Adipose tissue (tissue), 3 donors: ENCODE measurements at regions not wholly inside any gene's neighbourhood (a gene's known extent, or its start where the extent isn't known, plus 50 kb on each side); places are given as distances from the start of the nearest gene placed in this dataset.

Source experiments
- H3K27ac ChIP-seq: one replicate; pipeline ENCODE4 v1.5.1; 2013; ENCODE audit warnings: low read depth, low read length
- WGBS, 3 donors: extraction: QIAGEN DNeasy Blood & Tissue Kit; methylation state at CpG; one replicate each; pipeline ENCODE4 v1.1.7; 2013; 5-methylcytosine and 5-hydroxymethylcytosine counted together
- donor health status: healthy with polysubstance abuse.
- donor health status: Bipolar disorder and iron deficiency.
- donor health status: healthy.

DNA sequence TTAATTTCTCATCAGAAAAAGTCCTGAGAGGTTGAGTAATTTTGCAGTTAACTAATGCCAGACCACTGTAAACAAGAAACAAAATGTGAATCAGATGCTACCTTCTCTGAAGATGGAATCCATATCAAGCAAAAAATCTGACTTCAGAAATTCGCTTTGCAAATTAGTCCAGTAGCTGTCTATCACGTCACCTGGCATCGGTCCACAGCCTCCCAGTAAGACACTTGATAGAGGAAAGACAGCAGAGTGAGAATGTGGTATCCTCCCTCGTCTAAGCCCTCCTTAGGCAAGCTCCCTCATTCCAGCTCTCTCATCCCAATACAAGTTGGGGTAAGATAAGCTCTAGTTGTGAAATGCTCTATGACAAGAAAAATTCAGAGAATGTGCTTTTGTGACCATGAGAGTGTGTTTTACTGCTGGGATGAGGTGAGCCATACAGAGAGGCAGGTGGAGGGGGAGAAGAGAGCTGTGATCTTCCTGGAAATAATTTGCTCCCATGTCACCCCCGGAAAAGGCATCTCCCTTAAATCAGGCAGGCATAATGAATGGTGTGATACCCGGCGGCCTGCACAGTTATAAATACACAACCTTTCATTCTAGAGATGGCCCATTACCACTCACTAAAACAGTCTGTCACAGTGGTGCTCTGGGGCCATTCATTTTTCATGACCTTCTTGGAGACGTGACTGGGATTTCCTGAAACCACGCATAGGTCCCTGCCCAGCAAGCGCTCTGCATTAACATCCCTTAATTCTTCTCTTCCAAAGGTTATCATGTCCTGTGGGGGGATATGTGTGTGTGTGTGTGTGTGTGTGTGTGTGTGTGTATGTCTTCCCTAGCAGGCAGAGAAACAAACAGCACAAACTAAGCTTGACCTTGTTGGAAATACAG lies 602.0 kb upstream of the KCNMB2 start:
- no peak overlapping the region for H3K27ac ChIP-seq
- 66 to 70% (median 68%) methylated on average over 10 of the region's 10 CpGs for WGBS, 3 donors

DNA sequence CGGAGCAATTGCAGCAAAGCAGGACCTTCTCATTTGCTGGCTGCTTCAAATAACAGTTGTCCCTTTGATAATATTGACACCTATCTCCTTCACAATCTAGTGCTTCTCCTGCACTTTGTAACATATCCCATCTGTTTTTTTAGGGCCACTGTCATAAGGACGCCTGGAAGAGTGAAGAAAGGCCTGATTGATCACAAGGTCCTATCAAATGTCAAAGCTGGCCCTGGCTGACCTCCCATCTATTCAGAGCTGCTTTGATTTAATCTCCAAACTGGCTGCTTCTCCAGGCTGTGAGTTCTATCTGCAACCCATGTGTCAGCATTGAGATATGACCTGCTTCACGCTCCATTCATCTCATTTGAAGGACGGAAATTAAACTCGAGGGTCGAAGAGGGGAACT lies 601.2 kb upstream of the KCNMB2 start:
- WGBS, 3 donors: 55 to 79% (median 74%) methylated on average over 6 of the region's 6 CpGs
- H3K27ac ChIP-seq: no peak overlapping the region

DNA sequence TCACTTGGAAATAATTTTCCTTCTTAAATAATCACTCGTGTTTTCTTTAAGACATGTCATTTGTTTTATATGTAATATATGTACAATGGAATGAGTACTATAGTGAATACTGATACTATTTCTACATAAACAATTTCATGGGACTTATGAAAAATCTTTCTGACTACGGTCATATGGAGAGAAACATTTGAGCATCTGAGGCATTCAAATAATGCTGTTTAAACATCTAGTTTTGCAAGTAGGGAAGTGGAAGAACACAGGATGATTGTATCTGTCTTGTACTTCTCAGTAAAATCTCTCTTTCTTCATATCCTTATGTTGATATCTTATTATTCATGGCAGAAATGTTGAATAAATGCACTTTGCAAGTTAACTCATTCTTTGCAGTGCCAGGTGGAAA lies 599.5 kb upstream of the KCNMB2 start:
- 89 to 94% (median 90%) methylated on average over 2 of the region's 2 CpGs for WGBS, 3 donors
- no peak overlapping the region for H3K27ac ChIP-seq

DNA sequence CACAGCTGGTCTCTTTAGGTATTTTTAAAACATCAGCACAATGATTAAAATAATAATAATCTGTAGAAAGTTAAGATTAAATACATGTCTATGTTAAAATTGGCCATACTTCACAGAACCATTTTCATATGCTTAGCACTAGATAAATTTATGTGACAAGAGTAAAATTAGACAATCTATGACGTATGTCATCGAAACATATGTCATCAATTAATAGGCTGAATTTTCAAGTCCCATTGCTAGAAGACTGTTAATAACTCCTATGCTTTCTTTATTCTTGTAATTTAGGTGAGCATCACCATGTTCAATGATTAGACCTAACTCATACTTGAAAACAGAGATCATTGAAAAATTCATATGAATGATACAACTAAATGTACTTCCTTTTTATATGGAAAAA lies 593.3 kb upstream of the KCNMB2 start:
- 94 to 97% (median 96%) methylated on average over 2 of the region's 2 CpGs for WGBS, 3 donors
- no peak overlapping the region for H3K27ac ChIP-seq

DNA sequence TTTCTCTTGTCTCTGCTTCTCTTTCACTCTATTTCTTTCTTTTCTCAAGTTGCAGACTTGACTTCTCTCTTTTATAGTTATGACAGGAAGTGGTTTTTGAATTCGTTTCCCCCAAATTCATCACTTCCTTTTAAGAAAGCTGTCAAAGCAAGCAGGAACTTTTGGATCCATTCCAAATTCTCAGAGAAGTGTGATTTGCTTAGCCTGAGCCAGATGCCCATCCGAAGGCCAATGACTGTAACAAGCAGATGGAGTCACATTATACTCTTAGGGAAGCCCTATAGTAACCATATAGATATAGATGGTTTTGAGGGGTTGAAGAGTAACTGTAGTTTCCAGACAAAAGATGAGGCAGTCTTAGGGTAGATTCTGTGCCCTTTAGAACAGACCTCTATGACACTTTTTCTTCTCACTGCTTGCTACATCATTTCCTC lies 592.0 kb upstream of the KCNMB2 start:
- WGBS, 3 donors: 42 to 63% (median 59%) methylated on average over 2 of the region's 2 CpGs

DNA sequence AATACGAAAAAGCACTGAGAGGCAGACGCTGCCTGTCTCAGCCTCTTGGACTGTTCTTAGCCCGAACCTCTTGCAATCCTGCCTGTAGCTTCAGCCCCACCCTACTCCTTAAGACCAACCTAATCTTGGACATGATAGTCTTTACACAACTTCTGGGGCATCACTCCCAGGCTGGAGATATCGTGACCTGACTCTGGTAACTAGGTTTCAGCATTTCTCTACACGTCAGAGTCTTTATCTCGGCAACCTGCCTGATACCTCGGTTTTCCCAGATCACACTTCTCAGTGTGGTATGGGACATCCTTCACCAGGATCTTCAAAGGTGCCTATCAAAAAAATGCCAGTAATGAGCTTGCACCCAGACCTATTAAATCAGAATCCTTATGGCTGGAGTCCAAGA lies 590.2 kb upstream of the KCNMB2 start:
- 86 to 94% (median 86%) methylated on average over 7 of the region's 7 CpGs for WGBS, 3 donors
- H3K27ac ChIP-seq: no peak overlapping the region

More for the DNA sequence above, 592.0 kb upstream of the KCNMB2 start:
- no peak overlapping the region for H3K27ac ChIP-seq

DNA sequence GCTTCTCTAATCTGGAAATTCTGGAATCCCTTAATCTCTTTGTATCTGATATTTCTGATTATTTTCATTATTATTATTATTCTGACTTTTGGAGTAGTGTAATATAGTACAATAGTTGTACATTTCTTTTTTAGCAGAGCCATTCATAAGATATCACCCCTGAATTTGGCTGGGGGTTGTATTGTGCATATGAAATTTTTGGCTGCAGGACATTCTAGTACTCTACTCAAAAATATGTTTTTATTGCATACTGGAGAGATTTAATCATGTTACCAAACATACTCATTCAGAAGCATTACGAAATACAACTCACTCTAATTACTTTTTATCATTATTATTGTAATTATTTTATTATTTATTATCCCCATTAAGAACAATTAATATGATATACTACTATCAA lies 589.7 kb upstream of the KCNMB2 start:
- no peak overlapping the region for H3K27ac ChIP-seq
- WGBS, 3 donors: 64 to 76% (median 74%) methylated on average over 1 of the region's 1 CpG

DNA sequence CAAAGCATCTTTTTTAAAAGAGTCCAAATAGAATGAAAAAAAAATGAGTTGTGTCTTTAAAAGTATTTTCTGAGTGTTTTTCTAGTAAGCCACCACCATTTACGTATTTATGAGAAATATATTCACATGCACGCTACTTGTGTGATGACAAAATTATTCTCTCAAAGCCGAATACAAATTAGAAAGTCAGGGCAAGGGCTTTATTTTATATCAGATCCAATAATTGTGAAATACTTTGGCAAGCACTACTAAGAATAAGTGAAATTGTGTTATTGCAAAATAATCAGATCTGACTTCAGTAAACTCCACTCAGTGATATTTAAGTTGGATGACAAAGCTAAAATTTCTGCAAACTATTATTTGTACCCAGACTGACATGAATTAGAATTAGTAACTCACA lies 589.3 kb upstream of the KCNMB2 start:
- WGBS, 3 donors: 52 to 74% (median 60%) methylated on average over 3 of the region's 3 CpGs
- H3K27ac ChIP-seq: no peak overlapping the region

DNA sequence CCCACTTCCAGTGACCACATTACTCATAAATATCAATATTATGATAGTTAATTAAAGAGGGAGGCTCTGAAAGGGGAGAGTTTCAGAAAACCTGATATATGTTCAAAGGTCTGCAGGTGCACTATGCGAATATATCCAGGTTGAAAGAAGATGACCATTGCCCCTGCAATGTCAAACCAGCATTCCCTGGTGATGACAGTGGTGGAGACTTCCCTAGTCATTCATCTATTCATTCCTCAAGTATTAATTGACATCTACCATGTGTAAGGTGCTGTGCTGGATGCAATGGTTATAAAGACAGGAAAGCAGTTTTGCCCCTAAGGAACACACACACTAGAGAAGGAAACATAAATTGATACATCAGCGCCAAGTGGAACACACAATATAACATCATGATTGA lies 588.3 kb upstream of the KCNMB2 start:
- H3K27ac ChIP-seq: no peak overlapping the region
- 97 to 99% (median 98%) methylated on average over 2 of the region's 2 CpGs for WGBS, 3 donors

DNA sequence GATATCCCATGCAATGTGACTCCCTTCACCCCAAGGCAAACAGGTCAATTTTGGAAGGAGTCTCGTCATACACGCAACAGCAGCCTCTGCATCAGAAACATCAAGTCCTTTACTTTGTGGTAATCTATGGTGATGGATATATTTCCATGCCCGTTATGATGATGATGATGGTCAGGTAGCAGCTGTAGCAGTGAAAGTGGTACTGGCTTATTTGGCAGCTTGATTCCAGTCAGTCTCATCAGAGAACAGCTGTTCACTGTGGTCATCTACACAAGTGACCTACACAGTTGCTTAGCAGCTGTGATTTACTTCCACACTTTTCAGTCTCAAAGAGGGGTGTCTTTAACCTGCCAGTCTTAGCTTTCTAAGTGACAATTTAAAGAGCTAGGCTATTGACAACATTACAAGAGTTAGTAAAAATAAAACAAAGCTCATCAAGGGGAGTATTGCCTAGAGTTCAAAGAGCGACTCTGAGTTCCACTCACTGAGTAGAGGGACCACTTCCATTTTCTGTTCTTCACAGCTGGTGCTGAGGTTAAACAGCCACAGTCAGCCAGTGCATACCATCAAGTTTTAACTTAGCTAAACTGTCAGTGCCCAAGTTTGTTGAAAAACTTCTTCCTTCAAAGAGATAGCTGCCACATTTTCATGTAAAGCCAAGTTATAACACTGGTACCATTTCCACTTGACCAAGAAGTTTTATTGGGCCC lies 587.4 kb upstream of the KCNMB2 start:
- 94 to 99% (median 99%) methylated on average over 4 of the region's 4 CpGs for WGBS, 3 donors
- no peak overlapping the region for H3K27ac ChIP-seq

DNA sequence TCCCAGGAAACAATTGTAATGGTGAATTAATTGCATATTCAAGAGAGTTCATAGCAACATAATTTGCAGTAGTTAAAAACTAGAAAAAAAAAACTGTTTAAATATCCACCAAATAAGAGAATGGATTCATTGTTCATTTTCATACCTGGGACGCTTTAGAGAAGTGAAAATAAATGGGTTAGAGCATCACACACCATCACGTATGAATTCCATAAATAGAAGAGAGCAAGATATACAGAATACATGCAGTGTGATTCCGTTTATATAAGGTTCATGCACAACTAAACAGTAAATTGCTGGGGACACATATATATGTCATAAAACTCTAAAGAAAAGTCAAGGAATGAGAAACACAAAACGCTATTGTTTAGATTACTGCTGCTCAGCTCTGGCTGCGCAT lies 577.0 kb upstream of the KCNMB2 start:
- WGBS, 3 donors: 82 to 91% (median 90%) methylated on average over 5 of the region's 5 CpGs
- no peak overlapping the region for H3K27ac ChIP-seq

DNA sequence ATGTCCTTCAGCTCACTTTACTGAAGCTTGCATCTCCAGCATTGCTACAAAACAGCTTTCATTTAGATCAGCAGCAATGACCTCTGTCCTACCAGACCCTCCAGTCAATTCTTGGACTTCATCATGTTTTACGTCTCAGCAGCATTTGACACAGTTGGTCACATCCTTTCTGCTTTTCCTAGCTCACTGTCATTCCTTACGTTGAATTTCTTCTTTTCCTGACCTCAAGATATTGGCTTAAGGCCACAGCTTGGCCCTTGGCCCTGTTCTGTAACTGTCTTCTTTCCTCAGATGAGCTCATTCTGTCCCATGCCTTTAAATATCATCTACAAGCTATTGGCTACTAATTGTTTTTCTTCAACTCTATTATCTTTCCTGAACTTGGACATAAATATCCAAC lies 576.2 kb upstream of the KCNMB2 start:
- WGBS, 3 donors: 31 to 73% (median 45%) methylated on average over 2 of the region's 2 CpGs
- no peak overlapping the region for H3K27ac ChIP-seq

DNA sequence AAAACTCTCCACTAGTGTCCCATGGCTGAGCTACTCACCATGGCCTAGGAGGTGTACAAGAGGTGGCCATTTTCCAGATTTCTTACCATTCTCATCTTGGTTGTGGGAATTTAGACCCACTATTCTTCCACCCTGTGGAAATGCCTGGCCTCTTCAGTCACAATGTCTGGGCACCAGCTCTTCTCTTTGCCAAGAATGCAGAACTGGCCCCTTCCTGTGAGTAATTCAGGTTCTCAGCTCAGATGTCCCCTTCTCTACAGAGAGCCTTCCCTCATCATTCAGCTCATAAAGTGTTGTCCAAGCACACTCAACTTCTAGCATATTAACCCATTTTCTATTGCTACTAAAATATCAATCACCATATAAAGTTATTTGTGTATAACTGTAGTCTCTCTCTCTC lies 575.5 kb upstream of the KCNMB2 start:
- no peak overlapping the region for H3K27ac ChIP-seq

DNA sequence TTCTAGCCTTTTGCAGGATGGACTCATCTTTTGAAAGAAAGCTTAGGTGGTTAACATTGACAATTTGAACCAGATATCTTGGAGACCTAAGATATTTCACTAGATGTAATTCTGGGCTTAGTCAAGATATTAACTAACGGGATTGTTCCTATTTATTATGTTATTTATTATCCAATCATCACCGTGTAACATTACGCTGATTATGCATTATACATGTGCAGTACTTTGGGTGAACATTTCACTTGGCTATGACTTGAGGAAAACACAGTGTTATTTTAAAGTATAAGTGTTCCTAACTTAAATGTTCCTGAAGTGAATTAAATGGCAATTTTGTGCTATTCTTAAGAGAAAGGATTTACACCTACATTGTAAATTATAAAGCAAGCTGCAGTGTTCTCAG lies 574.5 kb upstream of the KCNMB2 start:
- WGBS, 3 donors: 85 to 95% (median 94%) methylated on average over 3 of the region's 3 CpGs
- H3K27ac ChIP-seq: no peak overlapping the region

DNA sequence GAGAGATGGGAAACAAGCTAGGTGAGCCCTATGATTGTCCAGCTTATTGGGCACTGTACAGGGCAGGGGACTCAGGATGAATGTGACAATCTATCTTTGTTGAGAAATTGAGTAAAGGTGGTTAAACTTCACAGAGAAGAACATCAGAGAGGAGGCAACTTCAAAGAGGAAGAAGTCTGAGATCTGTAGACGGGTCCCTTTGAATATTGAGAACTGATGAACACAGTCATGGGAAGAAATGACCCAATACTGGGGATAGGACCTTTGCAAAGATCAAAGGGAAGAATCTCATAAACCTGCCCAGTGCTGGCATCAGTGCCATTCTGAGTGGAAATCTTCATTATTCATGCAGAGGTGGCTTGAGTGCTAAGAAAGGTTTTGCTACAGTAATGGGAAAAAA lies 569.7 kb upstream of the KCNMB2 start:
- no peak overlapping the region for H3K27ac ChIP-seq
- whole genome bisulfite sequencing, 3 donors: 67 to 97% (median 97%) methylated on average over 1 of the region's 1 CpG

DNA sequence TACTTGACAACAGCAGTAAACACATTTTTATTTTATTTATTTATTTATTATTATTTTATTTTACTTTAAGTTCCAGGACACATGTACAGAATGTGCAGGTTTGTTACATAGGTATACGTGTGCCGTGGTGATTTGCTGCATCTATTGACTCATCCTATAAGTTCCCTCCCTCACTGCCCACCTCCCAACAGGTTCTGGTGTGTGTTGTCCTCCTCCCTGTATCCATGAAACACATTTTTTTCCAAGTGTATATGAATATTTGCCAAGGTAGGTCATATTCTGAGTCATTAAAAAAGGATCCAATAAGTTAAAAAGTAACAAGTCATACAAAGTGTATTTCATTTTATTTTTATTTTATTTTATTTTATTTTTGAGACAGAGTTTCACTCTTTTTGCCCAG lies 567.3 kb upstream of the KCNMB2 start:
- WGBS, 3 donors: 97 to 100% (median 99%) methylated on average over 2 of the region's 2 CpGs
- H3K27ac ChIP-seq: no peak overlapping the region

DNA sequence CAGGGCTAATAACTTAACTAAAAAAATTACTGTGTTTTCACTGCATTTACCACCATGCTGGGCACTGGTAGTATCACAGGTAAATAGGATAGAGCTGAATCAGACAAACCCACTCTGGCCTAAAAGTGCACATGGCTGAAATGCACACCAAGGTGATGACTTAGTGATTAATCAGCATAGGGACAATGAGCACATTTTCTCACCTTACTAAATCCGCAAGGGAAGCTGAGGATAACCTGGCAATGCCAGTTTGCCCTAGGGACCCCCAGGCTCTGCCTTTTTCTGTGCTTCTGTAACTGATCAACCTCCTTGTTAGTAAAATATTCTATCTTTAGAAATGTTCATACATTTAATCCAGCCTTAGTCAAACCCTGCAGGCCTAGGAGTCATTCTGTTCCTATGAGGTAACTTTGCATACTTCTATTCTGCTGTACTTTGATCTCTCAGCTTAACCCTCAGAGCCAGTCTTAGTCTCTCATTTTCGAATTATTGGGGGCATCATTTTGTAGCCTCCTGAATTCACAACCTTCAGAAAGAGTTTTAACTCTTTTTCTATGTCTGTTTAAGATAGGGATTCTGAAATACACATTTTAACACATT lies 562.9 kb upstream of the KCNMB2 start:
- WGBS, 3 donors: 76 to 97% (median 87%) methylated on average over 2 of the region's 2 CpGs

DNA sequence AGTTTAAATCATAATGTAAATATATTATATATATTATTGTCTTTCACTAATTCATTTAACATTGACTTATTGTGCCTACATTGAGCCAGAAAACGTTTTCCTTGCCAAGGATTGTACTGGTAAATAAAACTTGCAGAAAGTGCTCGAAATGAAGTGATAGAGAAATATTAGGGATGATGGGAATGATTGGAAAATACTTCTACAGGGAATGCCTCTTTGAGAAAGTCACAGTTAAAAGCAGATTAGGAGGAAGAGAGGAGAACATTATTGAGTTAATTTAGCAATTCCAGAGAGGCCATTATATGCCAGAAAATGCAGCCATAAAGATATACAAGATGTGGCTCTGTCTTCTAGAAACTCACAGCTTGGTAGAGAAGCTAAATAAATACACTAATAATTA lies 560.0 kb upstream of the KCNMB2 start:
- WGBS, 3 donors: 62 to 79% (median 63%) methylated on average over 2 of the region's 2 CpGs
- H3K27ac ChIP-seq: no peak overlapping the region

More for the DNA sequence above, 562.9 kb upstream of the KCNMB2 start:
- H3K27ac ChIP-seq: no peak overlapping the region

DNA sequence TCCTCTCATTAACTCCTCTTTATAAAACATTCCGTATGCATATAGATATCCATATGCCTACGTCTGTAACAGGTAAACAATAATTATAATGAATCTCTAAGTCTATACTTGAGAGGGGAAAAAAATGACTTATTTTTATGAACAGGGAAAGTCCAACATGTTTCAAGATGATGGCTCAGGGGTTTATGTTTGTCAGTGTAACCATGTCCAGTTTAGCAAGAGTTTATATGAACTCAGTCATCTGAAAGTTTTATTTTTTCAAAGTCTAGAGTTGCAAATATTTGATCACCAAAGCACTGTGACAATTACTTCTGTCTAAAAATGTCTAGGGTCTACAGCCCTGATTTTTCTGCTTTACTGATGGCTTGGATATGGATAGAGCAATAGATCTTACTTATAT lies 559.4 kb upstream of the KCNMB2 start:
- WGBS, 3 donors: 83 to 95% (median 95%) methylated on average over 2 of the region's 2 CpGs
- no peak overlapping the region for H3K27ac ChIP-seq
